Tongue (tissue), 1 donor: ENCODE measurements at regions not wholly inside any gene's neighbourhood (a gene's known extent, or its start where the extent isn't known, plus 50 kb on each side); places are given as distances from the start of the nearest gene placed in this dataset.
"Not testable (repeated sequence)": the region's sequence is repeated elsewhere in the genome, so short reads cannot be mapped to it uniquely, and the experiment has no call there.

Experiments used
- DNase-seq: peaks from one replicate; pipeline ENCODE4 v3.0.0-alpha.2; 2015

GRCh38 chr5:39794513-39795210, 369.9 kb upstream of the DAB2 start:
- DNase-seq: peak; percentile 59

GRCh38 chr5:39785410-39785809, 360.6 kb upstream of the DAB2 start:
- no peak for DNase-seq

GRCh38 chr5:39783756-39784421, 359.1 kb upstream of the DAB2 start:
- DNase-seq: no peak

GRCh38 chr5:39780347-39780746, 355.6 kb upstream of the DAB2 start:
- DNase-seq: no peak

- no peak for DNase-seq
Measured at GRCh38 chr5:39779831-39780230, 355.1 kb upstream of the DAB2 start.

GRCh38 chr5:39775797-39776365, 351.1 kb upstream of the DAB2 start:
- DNase-seq: no peak

GRCh38 chr5:39775086-39775796, 350.5 kb upstream of the DAB2 start:
- no peak for DNase-seq

GRCh38 chr5:39774605-39775004, 349.8 kb upstream of the DAB2 start:
- DNase-seq: no peak

- no peak for DNase-seq
Measured at GRCh38 chr5:39772307-39772706, 347.5 kb upstream of the DAB2 start.

- no peak for DNase-seq
Measured at GRCh38 chr5:39767916-39768315, 343.1 kb upstream of the DAB2 start.

GRCh38 chr5:39765366-39765765, 340.6 kb upstream of the DAB2 start:
- peak; percentile 24 for DNase-seq

GRCh38 chr5:39762761-39763160, 338.0 kb upstream of the DAB2 start:
- DNase-seq: no peak

GRCh38 chr5:39761199-39761950, 336.6 kb upstream of the DAB2 start:
- DNase-seq: no peak

- peak; percentile 51 for DNase-seq
Measured at GRCh38 chr5:39760385-39761198, 335.8 kb upstream of the DAB2 start.

- DNase-seq: no peak
Measured at GRCh38 chr5:39759701-39760100, 334.9 kb upstream of the DAB2 start.

GRCh38 chr5:39758426-39758825, 333.6 kb upstream of the DAB2 start:
- DNase-seq: no peak

GRCh38 chr5:39757131-39757530, 332.4 kb upstream of the DAB2 start:
- DNase-seq: no peak

- DNase-seq: no peak
Measured at GRCh38 chr5:39755986-39756385, 331.2 kb upstream of the DAB2 start.

GRCh38 chr5:39755452-39755851, 330.7 kb upstream of the DAB2 start:
- no peak for DNase-seq

- not testable (repeated sequence) for DNase-seq
Measured at GRCh38 chr5:39753747-39754146, 329.0 kb upstream of the DAB2 start.

- no peak for DNase-seq
Measured at GRCh38 chr5:39750661-39751060, 325.9 kb upstream of the DAB2 start.
